T-helper 2 cell treated with Interferon-gamma antibody and Interleukin-4, amounts not matched to agents 5 μg/mL and 100 μg/mL, for 36 hours (primary cell): ENCODE measurements at regions not wholly inside any gene's neighbourhood (a gene's known extent, or its start where the extent isn't known, plus 50 kb on each side); places are given as distances from the start of the nearest gene placed in this dataset.
"Not testable (repeated sequence)": the region's sequence is repeated elsewhere in the genome, so short reads cannot be mapped to it uniquely, and the experiment has no call there.

Experiments used
- DNase-seq: peaks from one replicate; pipeline ENCODE4 v3.0.0; 2021; ENCODE audit warnings: low spot score
- H3K27ac Mint-ChIP-seq: one replicate; pipeline ENCODE4 v1.8.0; 2021; ENCODE audit warnings: mild to moderate bottlenecking, mixed read lengths
- H3K27me3 Mint-ChIP-seq: one replicate; pipeline ENCODE4 v1.8.0; 2021; ENCODE audit warnings: low read depth, mixed read lengths
- H3K36me3 Mint-ChIP-seq: one replicate; pipeline ENCODE4 v1.8.0; 2021; ENCODE audit warnings: low read depth, mixed read lengths
- H3K4me1 Mint-ChIP-seq: one replicate; pipeline ENCODE4 v1.8.0; 2021; ENCODE audit warnings: low read depth, mixed read lengths
- H3K4me3 Mint-ChIP-seq: one replicate; pipeline ENCODE4 v1.8.0; 2022; ENCODE audit warnings: mild to moderate bottlenecking, moderate library complexity, mixed read lengths
- H3K9me3 Mint-ChIP-seq: one replicate; pipeline ENCODE4 v1.8.0; 2021; ENCODE audit warnings: mixed read lengths

DNA sequence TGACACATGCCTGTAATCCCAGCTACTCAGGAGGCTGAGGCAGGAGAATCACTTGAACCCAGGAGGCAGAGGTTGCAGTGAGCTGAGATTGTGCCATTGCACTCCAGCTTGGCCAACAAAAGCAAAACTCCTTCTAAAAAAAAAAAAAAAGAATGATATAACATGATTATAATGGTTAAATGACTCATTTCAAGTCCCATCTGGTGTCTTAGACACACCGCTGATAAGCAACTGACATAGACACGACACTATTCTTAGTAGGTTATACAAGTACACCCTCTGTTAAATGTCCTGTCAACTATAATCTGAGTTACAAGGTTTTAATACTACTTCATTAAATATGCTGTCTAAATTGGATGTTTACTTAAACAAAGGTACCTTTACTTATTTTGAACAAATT, 405.3 kb upstream of the CLINT1 start:
- H3K27me3 Mint-ChIP-seq = no peaks in the 10 kb centered on the region
- H3K4me1 Mint-ChIP-seq = no peaks in the 10 kb centered on the region
- no peak overlapping the region for H3K4me3 Mint-ChIP-seq
- no peak overlapping the region for H3K27ac Mint-ChIP-seq
- H3K36me3 Mint-ChIP-seq = no peaks in the 10 kb centered on the region
- no peak for DNase-seq
- no peaks in the 10 kb centered on the region for H3K9me3 Mint-ChIP-seq

DNA sequence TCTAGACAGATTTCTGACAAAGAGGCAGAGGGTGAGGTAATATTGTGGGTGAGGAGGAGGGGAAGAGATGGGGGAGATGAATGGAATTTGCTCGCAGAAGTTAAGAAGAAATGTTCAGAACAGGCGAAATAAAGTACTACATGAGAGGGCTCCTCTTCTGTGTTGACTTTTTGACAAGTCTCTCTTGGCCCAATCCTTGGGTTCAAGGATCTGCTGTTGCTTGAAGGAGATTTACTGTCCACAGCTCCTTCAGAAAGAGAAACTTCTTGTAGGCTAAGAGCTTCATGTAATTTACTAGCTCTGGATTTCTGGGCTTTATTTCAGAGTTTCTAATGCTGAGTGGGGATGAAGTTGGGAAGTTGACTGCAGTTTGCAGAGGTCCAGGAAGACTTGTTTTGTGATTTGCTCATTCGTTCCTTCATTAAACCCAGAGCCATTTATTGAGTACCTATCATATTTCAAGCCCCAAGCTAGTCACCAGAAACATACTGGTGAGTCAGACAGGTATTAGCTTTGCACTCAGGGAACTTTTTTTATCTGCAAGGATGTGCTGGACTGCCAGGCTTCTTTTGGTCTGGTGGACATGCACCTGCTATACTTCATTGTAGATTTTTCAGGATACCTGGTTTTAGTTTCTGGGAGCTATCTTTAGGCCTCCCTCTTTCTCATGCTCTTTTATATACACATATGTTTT, 402.9 kb upstream of the CLINT1 start:
- no peaks in the 10 kb centered on the region for H3K9me3 Mint-ChIP-seq
- no peak overlapping the region for H3K4me3 Mint-ChIP-seq
- no peak overlapping the region for H3K27ac Mint-ChIP-seq
- H3K4me1 Mint-ChIP-seq = no peaks in the 10 kb centered on the region
- no peaks in the 10 kb centered on the region for H3K36me3 Mint-ChIP-seq
- DNase-seq = no peak
- H3K27me3 Mint-ChIP-seq = no peaks in the 10 kb centered on the region

DNA sequence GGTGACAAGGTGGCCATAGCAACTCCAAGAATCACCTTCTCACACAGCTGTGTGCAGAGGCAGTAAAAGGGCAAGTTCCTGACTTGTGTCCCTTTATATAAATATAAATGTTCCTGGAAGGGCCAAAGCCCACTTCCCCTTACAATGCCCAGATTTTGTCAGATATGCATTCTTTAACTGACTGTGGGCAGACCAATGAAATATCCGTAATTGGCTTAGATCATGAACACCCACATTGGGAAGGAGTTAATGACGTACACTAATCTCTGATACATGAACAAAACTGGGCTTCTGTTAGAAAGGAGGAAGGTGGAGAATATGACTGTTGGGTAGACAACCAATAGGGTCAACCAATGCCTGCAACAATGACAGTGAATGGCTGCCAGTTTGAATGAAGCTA, 397.2 kb upstream of the CLINT1 start:
- Mint-ChIP-seq H3K27me3 (no peaks in the 10 kb centered on the region), H3K4me3 (no peak overlapping the region), H3K4me1 (no peaks in the 10 kb centered on the region), H3K36me3 (no peaks in the 10 kb centered on the region), H3K27ac (no peak overlapping the region), H3K9me3 (no peaks in the 10 kb centered on the region)
- DNase-seq = no peak

DNA sequence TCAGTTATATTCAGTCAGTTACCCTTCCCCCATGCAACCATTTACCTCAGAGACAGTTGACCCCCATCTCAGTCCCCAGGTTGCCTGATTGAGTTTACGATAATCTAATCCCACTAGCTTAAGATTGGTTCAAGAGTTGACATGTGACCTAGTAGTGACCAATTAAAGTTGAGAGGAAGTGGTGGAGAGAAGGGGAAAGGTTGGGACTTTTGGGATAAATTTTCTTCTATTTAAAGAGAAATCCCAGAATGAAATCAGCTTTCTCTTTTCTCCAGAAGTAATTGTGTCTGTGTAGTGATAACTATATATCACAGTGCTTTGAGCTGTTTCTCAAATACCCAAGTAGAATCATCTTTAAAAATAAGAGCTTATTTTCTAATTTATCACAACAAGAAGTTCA, 396.7 kb upstream of the CLINT1 start:
- H3K9me3 Mint-ChIP-seq = no peaks in the 10 kb centered on the region
- H3K27me3 Mint-ChIP-seq = no peaks in the 10 kb centered on the region
- DNase-seq = no peak
- H3K4me1 Mint-ChIP-seq = no peaks in the 10 kb centered on the region
- no peaks in the 10 kb centered on the region for H3K36me3 Mint-ChIP-seq
- H3K4me3 Mint-ChIP-seq = no peak overlapping the region
- H3K27ac Mint-ChIP-seq = no peak overlapping the region

DNA sequence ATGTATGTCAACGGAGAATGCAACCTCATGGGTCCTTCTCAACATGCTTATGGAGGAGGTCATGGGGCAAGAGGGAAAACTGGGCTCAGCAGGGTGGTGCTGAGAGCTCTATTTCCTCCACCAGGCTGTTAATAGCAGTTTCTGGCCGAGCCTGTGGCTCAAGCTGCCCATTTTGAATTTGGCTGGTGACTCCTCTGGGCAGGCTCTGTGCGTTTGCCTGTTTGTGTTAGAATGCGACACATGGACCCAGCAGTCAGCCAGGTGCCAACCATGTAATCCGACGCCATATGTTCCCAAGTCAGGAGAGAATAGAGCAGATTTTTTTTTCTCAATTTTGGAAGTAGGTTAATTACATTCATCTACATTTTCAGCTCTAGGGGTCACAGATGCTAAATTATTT, 387.7 kb upstream of the CLINT1 start:
- no peaks in the 10 kb centered on the region for H3K27me3 Mint-ChIP-seq
- H3K9me3 Mint-ChIP-seq = no peaks in the 10 kb centered on the region
- H3K4me3 Mint-ChIP-seq = no peak overlapping the region
- H3K36me3 Mint-ChIP-seq = no peaks in the 10 kb centered on the region
- H3K27ac Mint-ChIP-seq = no peak overlapping the region
- DNase-seq = no peak
- no peaks in the 10 kb centered on the region for H3K4me1 Mint-ChIP-seq

DNA sequence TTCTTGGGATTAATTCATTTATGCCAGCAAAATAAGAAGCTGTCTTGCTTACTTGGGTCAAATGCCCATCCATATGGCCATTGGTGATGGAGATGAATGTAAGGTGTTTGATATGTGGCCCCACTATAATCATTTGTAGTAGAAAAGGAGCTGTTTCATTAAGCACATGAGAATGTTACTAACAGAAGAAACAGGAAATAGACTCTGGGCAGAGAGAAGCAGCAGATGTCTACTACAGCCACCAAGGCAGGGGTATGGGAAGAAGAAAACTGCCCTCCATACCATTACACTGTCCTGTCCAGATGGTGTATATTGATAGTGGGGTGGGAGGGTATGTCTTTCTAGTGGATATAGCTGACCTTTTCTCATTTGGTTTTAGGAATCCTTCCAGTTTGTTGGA, 386.6 kb upstream of the CLINT1 start:
- no peaks in the 10 kb centered on the region for H3K4me1 Mint-ChIP-seq
- H3K27ac Mint-ChIP-seq = no peak overlapping the region
- no peaks in the 10 kb centered on the region for H3K9me3 Mint-ChIP-seq
- no peak overlapping the region for H3K4me3 Mint-ChIP-seq
- DNase-seq = no peak
- H3K27me3 Mint-ChIP-seq = no peaks in the 10 kb centered on the region
- H3K36me3 Mint-ChIP-seq = no peaks in the 10 kb centered on the region

DNA sequence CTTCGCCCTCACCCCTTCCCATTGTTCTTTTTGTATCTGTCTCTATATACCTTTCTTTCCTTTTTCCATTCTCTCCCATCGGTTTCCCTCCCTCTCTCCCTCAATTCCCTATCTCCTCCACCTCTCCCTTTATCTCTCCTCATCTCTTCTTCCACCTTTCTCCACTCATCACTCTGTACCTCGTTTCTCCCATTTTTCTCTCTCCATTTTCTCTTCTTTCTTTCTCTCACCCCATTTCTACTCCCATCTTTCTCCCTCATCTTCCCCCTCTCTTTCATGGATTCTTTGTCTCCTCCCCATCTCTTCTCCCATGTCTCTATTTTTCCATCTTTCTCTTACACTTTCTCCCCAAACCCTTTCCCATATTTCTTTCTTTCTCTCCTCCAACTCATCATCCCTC, 385.9 kb upstream of the CLINT1 start:
- no peak overlapping the region for H3K27ac Mint-ChIP-seq
- H3K4me1 Mint-ChIP-seq = no peaks in the 10 kb centered on the region
- DNase-seq = no peak
- no peaks in the 10 kb centered on the region for H3K27me3 Mint-ChIP-seq
- H3K9me3 Mint-ChIP-seq = no peaks in the 10 kb centered on the region
- no peaks in the 10 kb centered on the region for H3K36me3 Mint-ChIP-seq
- H3K4me3 Mint-ChIP-seq = no peak overlapping the region

DNA sequence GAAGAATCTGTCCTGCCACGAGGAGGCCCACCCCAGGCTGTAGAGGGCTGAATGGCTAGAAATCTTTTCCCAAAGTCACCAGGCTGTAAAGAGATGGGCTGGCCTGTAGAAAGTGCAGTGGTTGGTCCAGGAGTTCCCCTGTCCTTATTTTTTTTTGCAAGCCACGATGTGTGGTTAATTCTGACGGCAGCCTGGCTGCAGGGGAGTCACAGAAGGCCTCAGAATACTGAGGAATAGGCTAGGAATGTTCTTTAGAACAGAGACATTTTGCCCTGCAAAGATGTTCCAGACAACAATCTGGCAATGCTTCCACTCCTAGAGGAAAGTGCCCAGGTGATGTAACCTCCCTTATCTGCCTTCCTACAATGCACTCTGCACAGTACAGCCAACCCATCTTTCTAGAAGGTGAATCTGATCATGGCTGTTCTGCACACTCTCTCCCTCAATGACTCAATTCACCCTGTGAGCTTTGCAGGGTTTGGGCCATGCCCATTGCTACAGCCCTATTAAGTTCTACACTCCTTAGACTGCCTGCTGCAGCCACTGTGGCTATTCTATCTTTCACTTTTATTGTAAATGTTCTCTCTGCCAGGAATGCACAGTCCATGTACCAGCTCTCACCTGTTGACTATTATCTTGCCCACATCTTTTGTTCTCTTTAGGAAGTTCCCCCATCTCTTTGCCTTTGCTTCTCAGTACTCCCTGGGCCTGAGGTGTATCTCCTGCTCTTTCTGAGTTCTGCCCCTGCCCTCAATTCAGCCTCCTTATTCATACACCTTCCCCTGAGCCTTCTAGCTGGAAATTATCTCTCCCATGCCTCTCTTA, 377.8 kb upstream of the CLINT1 start:
- no peak overlapping the region for H3K4me3 Mint-ChIP-seq
- no peaks in the 10 kb centered on the region for H3K9me3 Mint-ChIP-seq
- no peak for DNase-seq
- no peaks in the 10 kb centered on the region for H3K36me3 Mint-ChIP-seq
- no peaks in the 10 kb centered on the region for H3K27me3 Mint-ChIP-seq
- H3K4me1 Mint-ChIP-seq = peaks cover 4% of the 10 kb centered on the region
- H3K27ac Mint-ChIP-seq = no peak overlapping the region

DNA sequence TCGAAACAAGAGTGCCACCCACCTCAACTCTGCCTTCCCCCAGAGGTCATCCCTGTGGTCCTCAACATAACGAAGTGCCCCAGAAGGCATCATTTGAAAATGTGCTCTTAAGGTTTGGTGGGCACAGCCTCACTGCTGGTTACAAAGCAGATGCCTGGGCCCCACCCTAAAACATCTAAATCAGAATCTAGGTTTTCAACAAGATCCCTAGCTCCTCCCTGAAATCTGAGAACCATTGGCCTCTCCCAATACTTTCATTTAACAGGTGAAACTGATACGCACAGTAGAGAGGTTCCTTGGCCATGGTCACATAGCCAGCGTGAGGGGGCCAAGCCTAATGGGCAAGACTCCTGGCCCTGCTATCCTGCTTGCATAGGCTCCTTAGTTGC, 376.2 kb upstream of the CLINT1 start:
- H3K9me3 Mint-ChIP-seq = no peaks in the 10 kb centered on the region
- no peaks in the 10 kb centered on the region for H3K36me3 Mint-ChIP-seq
- H3K27ac Mint-ChIP-seq = no peak overlapping the region
- H3K4me3 Mint-ChIP-seq = no peak overlapping the region
- no peaks in the 10 kb centered on the region for H3K27me3 Mint-ChIP-seq
- H3K4me1 Mint-ChIP-seq = peaks cover 4% of the 10 kb centered on the region
- DNase-seq = no peak

DNA sequence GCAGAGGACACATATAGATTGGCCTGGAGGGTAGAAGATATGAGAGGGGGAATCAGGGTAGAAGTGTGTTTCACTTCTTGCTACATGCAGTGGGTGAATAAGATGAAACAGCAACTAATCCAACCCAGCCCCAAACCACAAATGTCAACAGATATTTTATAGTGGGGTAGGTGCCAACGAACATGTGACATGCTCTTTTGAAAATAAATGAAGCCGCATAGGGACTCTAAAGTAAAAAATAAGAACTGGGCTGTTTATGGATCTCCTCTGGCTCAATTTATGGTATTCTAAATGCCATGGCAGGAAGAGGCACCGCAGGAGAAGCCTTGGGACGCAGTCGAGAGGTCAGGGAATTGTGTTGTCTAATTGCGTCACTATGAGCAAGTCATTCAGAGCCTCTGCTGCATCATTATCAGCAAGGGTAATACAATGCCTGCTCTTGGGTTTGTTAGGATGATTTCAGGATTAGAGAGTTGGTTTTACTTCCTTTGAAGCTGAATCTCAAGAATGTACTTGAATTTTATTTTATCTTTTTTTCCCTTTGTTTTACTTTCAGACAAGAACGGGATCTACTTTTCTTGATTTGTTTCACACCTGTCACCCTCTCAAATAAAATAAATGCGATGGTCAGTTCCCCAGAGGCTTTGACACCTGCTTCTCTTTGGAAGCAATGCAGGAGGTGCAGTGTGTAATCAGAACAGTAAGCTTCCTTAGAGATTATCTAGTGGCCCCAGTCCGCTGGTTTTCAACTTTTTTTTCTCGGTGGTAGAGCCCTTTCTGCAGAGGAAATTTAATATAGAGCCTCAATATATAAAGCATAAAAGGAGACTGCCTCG, 375.6 kb upstream of the CLINT1 start:
- peaks cover 4% of the 10 kb centered on the region for H3K4me1 Mint-ChIP-seq
- no peaks in the 10 kb centered on the region for H3K27me3 Mint-ChIP-seq
- no peak overlapping the region for H3K27ac Mint-ChIP-seq
- no peak overlapping the region for H3K4me3 Mint-ChIP-seq
- H3K9me3 Mint-ChIP-seq = no peaks in the 10 kb centered on the region
- DNase-seq = no peak
- no peaks in the 10 kb centered on the region for H3K36me3 Mint-ChIP-seq

DNA sequence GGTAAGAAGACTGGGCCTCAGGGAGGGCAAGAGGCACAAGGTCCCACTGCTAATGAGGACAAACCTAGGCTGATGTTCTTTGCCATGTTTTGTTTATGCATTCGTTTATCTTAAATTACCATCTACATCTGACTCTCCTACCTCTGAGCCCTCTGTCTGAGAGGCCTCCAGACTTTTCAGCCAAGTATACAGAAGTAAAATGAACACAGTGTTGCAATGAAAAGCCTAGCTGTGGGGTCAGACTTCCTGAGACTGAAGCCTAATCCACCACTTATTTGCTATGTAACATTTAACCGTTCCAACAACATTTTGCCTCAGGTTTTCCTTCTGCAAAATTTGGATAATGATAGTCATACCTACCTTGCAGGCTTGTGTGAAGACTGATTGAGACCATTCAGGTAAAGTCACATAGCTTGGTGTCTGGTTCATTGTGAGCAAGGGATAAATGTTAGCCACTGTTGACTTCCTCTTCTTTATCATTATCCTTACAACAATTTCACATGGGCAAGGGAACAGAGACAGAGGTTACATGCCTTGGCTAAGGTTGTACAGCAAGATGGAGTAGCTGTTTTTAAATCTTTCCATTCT, 374.9 kb upstream of the CLINT1 start:
- no peak overlapping the region for H3K4me3 Mint-ChIP-seq
- DNase-seq = no peak
- peaks cover 4% of the 10 kb centered on the region for H3K4me1 Mint-ChIP-seq
- H3K27me3 Mint-ChIP-seq = no peaks in the 10 kb centered on the region
- H3K27ac Mint-ChIP-seq = no peak overlapping the region
- H3K36me3 Mint-ChIP-seq = no peaks in the 10 kb centered on the region
- no peaks in the 10 kb centered on the region for H3K9me3 Mint-ChIP-seq

DNA sequence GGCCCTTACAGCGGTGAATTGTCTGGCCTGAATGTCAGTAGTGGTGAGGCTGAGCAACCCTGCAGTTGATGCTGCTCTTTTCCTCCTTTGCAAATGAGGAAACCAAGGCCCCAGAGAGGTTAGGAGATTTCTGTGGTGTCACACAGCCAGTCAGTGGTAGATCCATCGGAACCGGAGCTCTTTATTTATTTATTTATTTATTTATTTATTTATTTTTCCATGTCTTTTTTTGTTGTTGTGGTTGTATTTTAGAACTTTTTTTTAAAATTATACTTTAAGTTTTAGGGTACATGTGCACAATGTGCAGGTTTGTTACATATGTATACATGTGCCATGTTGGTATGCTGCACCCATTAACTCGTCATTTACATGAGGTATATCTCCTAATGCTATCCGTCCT, 368.4 kb upstream of the CLINT1 start:
- not testable (repeated sequence) for H3K9me3 Mint-ChIP-seq, H3K4me1 Mint-ChIP-seq, H3K36me3 Mint-ChIP-seq, H3K27ac Mint-ChIP-seq, H3K4me3 Mint-ChIP-seq, DNase-seq, H3K27me3 Mint-ChIP-seq

DNA sequence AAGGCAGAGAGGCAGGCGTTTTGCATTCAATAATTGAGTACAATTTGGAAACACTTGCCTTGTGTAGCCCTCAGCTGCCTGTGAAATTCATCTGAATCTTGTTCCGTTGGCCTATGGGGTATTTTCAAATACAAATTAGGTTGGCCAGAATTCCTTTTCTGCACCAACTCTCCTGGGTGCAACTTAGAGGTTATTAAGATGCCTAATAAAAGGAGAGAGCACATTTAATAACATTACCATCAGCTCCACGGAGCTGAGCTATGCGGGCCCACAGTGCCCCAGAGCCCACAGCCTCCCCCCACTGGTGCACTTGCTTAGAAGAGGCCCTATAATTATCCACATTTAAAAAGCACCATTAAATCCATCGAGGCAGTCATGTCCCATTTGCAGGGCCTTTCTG, 367.6 kb upstream of the CLINT1 start:
- DNase-seq = no peak
- Mint-ChIP-seq H3K4me3 (no peak overlapping the region), H3K4me1 (no peaks in the 10 kb centered on the region), H3K36me3 (no peaks in the 10 kb centered on the region), H3K27me3 (no peaks in the 10 kb centered on the region), H3K27ac (no peak overlapping the region), H3K9me3 (peaks cover 3% of the 10 kb centered on the region)

DNA sequence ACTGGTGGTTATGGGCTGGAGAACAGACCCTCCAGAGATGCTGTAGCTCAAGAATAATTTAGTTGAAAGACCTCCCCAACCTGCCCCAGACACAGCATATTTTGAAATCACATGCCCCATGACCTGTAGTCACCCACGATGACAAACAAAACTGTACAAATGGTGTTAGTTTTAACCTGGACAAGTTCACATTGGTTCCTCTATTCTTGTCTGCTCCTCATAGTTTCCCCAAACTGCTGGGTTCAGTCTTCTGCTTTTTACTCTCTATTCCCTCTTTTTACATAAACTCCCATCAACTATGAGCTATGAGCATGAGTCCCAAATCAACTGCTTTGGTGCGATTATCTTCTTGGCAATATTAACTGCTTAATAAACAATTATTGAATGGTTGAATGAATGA, 365.3 kb upstream of the CLINT1 start:
- no peak for DNase-seq
- no peak overlapping the region for H3K4me3 Mint-ChIP-seq
- no peaks in the 10 kb centered on the region for H3K36me3 Mint-ChIP-seq
- H3K9me3 Mint-ChIP-seq = peaks cover 3% of the 10 kb centered on the region
- no peaks in the 10 kb centered on the region for H3K4me1 Mint-ChIP-seq
- no peaks in the 10 kb centered on the region for H3K27me3 Mint-ChIP-seq
- H3K27ac Mint-ChIP-seq = no peak overlapping the region
